ENCODE measurements at regions not wholly inside any gene's neighbourhood (a gene's known extent, or its start where the extent isn't known, plus 50 kb on each side); places are given as distances from the start of the nearest gene placed in this dataset.
"Not testable (repeated sequence)": the region's sequence is repeated elsewhere in the genome, so short reads cannot be mapped to it uniquely, and the experiment has no call there.

- Histone ChIP-seq H3K36me3 (no peaks in the 10 kb centered on the region), H3K4me3 (no peak overlapping the region), H3K9me3 (no peaks in the 10 kb centered on the region), H3K27me3 (peaks cover 4% of the 10 kb centered on the region), H3K4me1 (no peaks in the 10 kb centered on the region), H3K27ac (no peak overlapping the region)
- TF ChIP-seq POLR2A (IDR thresholded peaks at IDR 0.05) (no peak), POLR2AphosphoS5 (IDR thresholded peaks at IDR 0.05) (no peak), EP300 (IDR thresholded peaks at IDR 0.05) (no peak), CTCF (IDR thresholded peaks at IDR 0.05) (no peak)
- WGBS = 83% methylated on average over 1 of the region's 1 CpG
- no peak for DNase-seq (ENCODE audit: low spot score in 2 of 2)
Observed at GRCh38 chr9:90180381-90180780, 462.2 kb downstream of the DIRAS2 start.

- no peaks in the 10 kb centered on the region for H3K9me3 ChIP-seq
- 52% methylated on average over 2 of the region's 2 CpGs for WGBS
- no peaks in the 10 kb centered on the region for H3K4me1 ChIP-seq
- peaks cover 24% of the 10 kb centered on the region for H3K27me3 ChIP-seq
- H3K36me3 ChIP-seq = no peaks in the 10 kb centered on the region
- H3K4me3 ChIP-seq = no peak overlapping the region
- no peak overlapping the region for H3K27ac ChIP-seq
- TF ChIP-seq POLR2AphosphoS5 (IDR thresholded peaks at IDR 0.05) = no peak
- TF ChIP-seq POLR2A (IDR thresholded peaks at IDR 0.05) = no peak
- no peak for TF ChIP-seq CTCF (IDR thresholded peaks at IDR 0.05)
- no peak for TF ChIP-seq EP300 (IDR thresholded peaks at IDR 0.05)
- no peak for DNase-seq (ENCODE audit: low spot score in 2 of 2)
Observed at GRCh38 chr9:90188656-90189055, 454.0 kb downstream of the DIRAS2 start.

- H3K4me3 ChIP-seq = no peak overlapping the region
- peaks cover 24% of the 10 kb centered on the region for H3K27me3 ChIP-seq
- TF ChIP-seq POLR2AphosphoS5 (IDR thresholded peaks at IDR 0.05) (no peak), EP300 (IDR thresholded peaks at IDR 0.05) (no peak)
- DNase-seq (ENCODE audit: low spot score in 2 of 2) = no peak
- H3K4me1 ChIP-seq = no peaks in the 10 kb centered on the region
- H3K36me3 ChIP-seq = no peaks in the 10 kb centered on the region
- no peaks in the 10 kb centered on the region for H3K9me3 ChIP-seq
- H3K27ac ChIP-seq = no peak overlapping the region
- WGBS = 80% methylated on average over 6 of the region's 6 CpGs
Observed at GRCh38 chr9:90189306-90189705, 453.3 kb downstream of the DIRAS2 start.

- not testable (repeated sequence) for H3K4me1 ChIP-seq; H3K9me3 ChIP-seq; H3K4me3 ChIP-seq; H3K27ac ChIP-seq; DNase-seq (ENCODE audit: low spot score in 2 of 2); H3K36me3 ChIP-seq
- peaks cover 20% of the 10 kb centered on the region for H3K27me3 ChIP-seq
- 76% methylated on average over 7 of the region's 7 CpGs for WGBS
Observed at GRCh38 chr9:90192465-90192864, 450.2 kb downstream of the DIRAS2 start.

- Histone ChIP-seq H3K27ac (no peak overlapping the region), H3K4me1 (no peaks in the 10 kb centered on the region), H3K4me3 (no peak overlapping the region), H3K36me3 (no peaks in the 10 kb centered on the region), H3K27me3 (peaks cover 3% of the 10 kb centered on the region), H3K9me3 (no peaks in the 10 kb centered on the region)
- 58% methylated on average over 3 of the region's 3 CpGs for WGBS
- no peak for DNase-seq (ENCODE audit: low spot score in 2 of 2)
- TF ChIP-seq CTCF (IDR thresholded peaks at IDR 0.05) (no peak), POLR2A (IDR thresholded peaks at IDR 0.05) (no peak), EP300 (IDR thresholded peaks at IDR 0.05) (no peak), POLR2AphosphoS5 (IDR thresholded peaks at IDR 0.05) (no peak)
Observed at GRCh38 chr9:90198956-90199355, 443.7 kb downstream of the DIRAS2 start.

GRCh38 chr9:90201766-90202165 lies 440.9 kb downstream of the DIRAS2 start:
- Histone ChIP-seq H3K36me3 (no peaks in the 10 kb centered on the region), H3K27me3 (peaks cover 10% of the 10 kb centered on the region), H3K4me3 (no peak overlapping the region), H3K9me3 (no peaks in the 10 kb centered on the region), H3K27ac (no peak overlapping the region), H3K4me1 (no peaks in the 10 kb centered on the region)
- no peak for DNase-seq (ENCODE audit: low spot score in 2 of 2)
- WGBS = 18% methylated on average over 2 of the region's 2 CpGs
- no peak for TF ChIP-seq POLR2AphosphoS5 (IDR thresholded peaks at IDR 0.05)
- TF ChIP-seq CTCF (IDR thresholded peaks at IDR 0.05) = no peak
- TF ChIP-seq EP300 (IDR thresholded peaks at IDR 0.05) = no peak
- TF ChIP-seq POLR2A (IDR thresholded peaks at IDR 0.05) = no peak

All from suprapubic skin (tissue), 4 donors.